Neural cell (in vitro differentiated cells): ENCODE measurements at regions not wholly inside any gene's neighbourhood (a gene's known extent, or its start where the extent isn't known, plus 50 kb on each side); places are given as distances from the start of the nearest gene placed in this dataset.

Experiments used
- H2AFZ ChIP-seq: fragments of 200-600, 300-800 bp; sonication (generic), shearing (Covaris generic); 2 replicates; pipeline ENCODE4 v1.6.0; 2014; ENCODE audit warnings: low read depth, mild to moderate bottlenecking, antibody characterized with exemption, low read length, moderate library complexity
- H3F3A ChIP-seq: fragments of 200-600 bp; shearing (Covaris generic); 2 replicates; pipeline ENCODE4 v1.6.1; 2016; ENCODE audit warnings: mild to moderate bottlenecking, moderate library complexity, mixed read lengths, antibody characterized with exemption, low read length; ENCODE audit not compliant: insufficient read depth, poor library complexity, severe bottlenecking
- H3K27ac ChIP-seq: fragments of 200-600, 300-800 bp; sonication (generic), shearing (Covaris generic); 2 replicates; pipeline ENCODE4 v1.5.1; 2014; ENCODE audit warnings: mild to moderate bottlenecking, low read length, moderate library complexity
- H3K27me3 ChIP-seq: fragments of 300-800, 200-600 bp; sonication (generic), shearing (Covaris generic); 2 replicates; pipeline ENCODE4 v1.6.0; 2014; ENCODE audit warnings: mild to moderate bottlenecking, low read depth, low read length, moderate library complexity; ENCODE audit not compliant: insufficient read depth
- H3K36me3 ChIP-seq: fragments of 300-800, 200-600 bp; sonication (generic), shearing (Covaris generic); 2 replicates; pipeline ENCODE4 v1.5.1; 2014; ENCODE audit warnings: mild to moderate bottlenecking, antibody characterized with exemption, low read length, moderate library complexity; ENCODE audit not compliant: insufficient read depth
- H3K4me2 ChIP-seq: fragments of 300-800, 200-600 bp; sonication (generic), shearing (Covaris generic); 2 replicates; pipeline ENCODE4 v1.6.0; 2014; ENCODE audit warnings: mild to moderate bottlenecking, low read length
- H3K4me3 ChIP-seq: fragments of 300-800, 200-600 bp; sonication (generic), shearing (Covaris generic); 2 replicates; pipeline ENCODE4 v1.5.1; 2014; ENCODE audit warnings: mild to moderate bottlenecking, low read length, moderate library complexity
- H3K79me2 ChIP-seq: fragments of 200-600 bp; shearing (Covaris generic); replicated peaks from 2 replicates; pipeline ENCODE4 v1.6.0; 2014; ENCODE audit warnings: mild to moderate bottlenecking, low read length, moderate library complexity; ENCODE audit not compliant: insufficient read depth
- H3K9ac ChIP-seq: fragments of 300-800, 200-600 bp; sonication (generic), shearing (Covaris generic); 2 replicates; pipeline ENCODE4 v1.6.1; 2016; ENCODE audit warnings: mild to moderate bottlenecking, low read length, mixed read lengths
- H3K9me2 ChIP-seq: fragments of 200-600 bp; shearing (Covaris generic); 2 replicates; pipeline ENCODE4 v1.6.1; 2016; ENCODE audit warnings: mild to moderate bottlenecking, low read length, mixed read lengths; ENCODE audit not compliant: insufficient read depth
- H3K9me3 ChIP-seq: fragments of 200-600, 300-800 bp; sonication (generic), shearing (Covaris generic); 2 replicates; pipeline ENCODE4 v1.6.1; 2016; ENCODE audit warnings: mild to moderate bottlenecking, mixed run types, low read length, moderate library complexity, mixed read lengths
- H4K20me1 ChIP-seq: fragments of 200-600 bp; shearing (Covaris generic); 2 replicates; pipeline ENCODE4 v1.6.1; 2016; ENCODE audit warnings: mild to moderate bottlenecking, mixed run types; ENCODE audit not compliant: insufficient read depth
- EP300 ChIP-seq: fragments of 450-650 bp; conservative IDR thresholded peaks from 2 replicates; pipeline ENCODE4 v1.6.1; 2014; ENCODE audit warnings: antibody characterized with exemption, mild to moderate bottlenecking, moderate library complexity; ENCODE audit not compliant: poor library complexity, severe bottlenecking
- EZH2 ChIP-seq: fragments of 200-600, 300-800 bp; shearing (Covaris generic), sonication (generic); IDR thresholded peaks from 2 replicates; pipeline ENCODE4 v1.6.1; 2014; ENCODE audit warnings: antibody characterized with exemption, low read length, borderline replicate concordance, mild to moderate bottlenecking; ENCODE audit not compliant: insufficient read depth, poor library complexity, severe bottlenecking
- MXI1 ChIP-seq: fragments of 450-650 bp; conservative IDR thresholded peaks from 2 replicates; pipeline ENCODE4 v1.6.1; 2014; ENCODE audit warnings: antibody characterized with exemption, mild to moderate bottlenecking; ENCODE audit not compliant: poor library complexity, severe bottlenecking
- POLR2AphosphoS5 ChIP-seq: IDR thresholded peaks from 2 replicates; pipeline ENCODE4 v1.6.1; 2012
- RAD21 ChIP-seq: fragments of 450-650 bp; conservative IDR thresholded peaks from 2 replicates; pipeline ENCODE4 v1.6.1; 2014; ENCODE audit warnings: antibody characterized with exemption, mild to moderate bottlenecking, moderate library complexity
- REST ChIP-seq: IDR thresholded peaks from 2 replicates; pipeline ENCODE4 v1.6.1; 2012; ENCODE audit warnings: borderline replicate concordance
- TAF1 ChIP-seq: IDR thresholded peaks from 2 replicates; pipeline ENCODE4 v1.6.1; 2012; ENCODE audit warnings: low read depth

DNA sequence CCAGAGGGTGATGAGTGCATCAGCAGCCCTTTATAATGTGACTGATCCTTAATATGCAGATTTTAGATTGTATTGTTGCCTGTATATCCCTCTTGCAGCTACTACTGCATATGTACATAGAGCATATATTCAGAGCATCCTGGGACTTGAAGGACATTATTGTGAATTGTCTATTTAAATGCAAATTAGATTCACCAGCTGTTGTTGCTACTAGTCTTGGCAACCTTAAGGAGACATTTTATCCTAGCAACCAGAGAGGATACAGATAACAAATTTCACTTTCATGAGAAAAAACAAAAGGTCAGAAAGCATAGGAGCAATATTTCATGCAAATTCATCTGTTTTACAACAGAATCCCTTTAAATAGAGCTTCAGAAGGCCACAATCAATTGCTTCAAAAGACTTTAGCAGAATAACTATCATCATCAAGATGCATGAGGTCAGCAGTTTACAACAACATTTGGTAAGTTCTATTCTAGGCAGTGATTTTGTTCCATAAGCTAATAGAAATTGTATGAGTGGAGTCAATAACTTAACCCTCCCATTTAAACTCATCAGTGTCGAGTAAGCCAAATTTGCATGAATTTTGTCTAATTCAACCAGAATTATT, 148.6 kb downstream of the GC start:
- Histone ChIP-seq H3K36me3 (no peaks in the 10 kb centered on the region), H3K9ac (no peak overlapping the region), H3K9me2 (no peaks in the 10 kb centered on the region), H2AFZ (no peak overlapping the region), H3K4me2 (no peak overlapping the region), H4K20me1 (no peaks in the 10 kb centered on the region), H3K79me2 (no peaks in the 10 kb centered on the region), H3F3A (no peaks in the 10 kb centered on the region), H3K27me3 (no peaks in the 10 kb centered on the region), H3K27ac (peak overlapping the region; percentile 52), H3K9me3 (no peaks in the 10 kb centered on the region), H3K4me3 (peak overlapping the region; percentile 9)
- TF ChIP-seq RAD21 (no peak), POLR2AphosphoS5 (no peak), EP300 (peak; percentile 51), REST (no peak), MXI1 (no peak), TAF1 (no peak)

DNA sequence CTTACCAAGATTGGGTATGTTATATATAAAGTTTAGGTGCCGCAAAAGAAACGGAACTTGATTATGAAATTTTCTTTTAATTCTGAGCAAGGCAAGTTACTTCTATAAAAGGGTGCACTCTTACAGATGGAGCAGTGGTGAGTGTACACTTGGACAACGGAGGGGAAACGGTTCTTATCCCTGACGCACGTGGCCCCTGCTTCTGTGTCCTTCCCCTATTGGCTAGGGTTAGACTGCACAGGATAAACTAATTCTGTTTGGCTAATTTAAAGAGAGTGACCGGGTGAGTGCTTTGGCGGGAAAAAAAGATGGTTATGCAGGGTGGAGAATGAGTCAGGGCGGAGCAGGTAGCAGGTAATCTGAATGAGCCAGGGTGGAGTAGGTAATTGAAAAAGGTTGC, 149.5 kb downstream of the GC start:
- H3K4me3 ChIP-seq: no peak overlapping the region
- H3K27ac ChIP-seq: peak overlapping the region; percentile 52
- H2AFZ ChIP-seq: no peak overlapping the region
- H3K9me2 ChIP-seq: no peaks in the 10 kb centered on the region
- H3K27me3 ChIP-seq: no peaks in the 10 kb centered on the region
- H3K9ac ChIP-seq: no peak overlapping the region
- H3K36me3 ChIP-seq: no peaks in the 10 kb centered on the region
- no peak for TF ChIP-seq EP300
- no peak for TF ChIP-seq TAF1
- TF ChIP-seq RAD21: no peak
- TF ChIP-seq EZH2: no peak
- no peak for TF ChIP-seq MXI1
- H3K9me3 ChIP-seq: no peaks in the 10 kb centered on the region
- H3K4me2 ChIP-seq: no peak overlapping the region
- H4K20me1 ChIP-seq: no peaks in the 10 kb centered on the region
- no peaks in the 10 kb centered on the region for H3F3A ChIP-seq
- H3K79me2 ChIP-seq: no peaks in the 10 kb centered on the region

- Histone ChIP-seq H3F3A (no peaks in the 10 kb centered on the region), H3K36me3 (no peaks in the 10 kb centered on the region), H3K4me3 (no peak overlapping the region), H3K79me2 (no peaks in the 10 kb centered on the region), H3K9me3 (no peaks in the 10 kb centered on the region), H3K4me2 (no peak overlapping the region), H3K9ac (no peak overlapping the region), H4K20me1 (no peaks in the 10 kb centered on the region), H3K27me3 (no peaks in the 10 kb centered on the region), H2AFZ (no peak overlapping the region), H3K27ac (no peak overlapping the region), H3K9me2 (no peaks in the 10 kb centered on the region)
- TF ChIP-seq EP300: no peak
- no peak for TF ChIP-seq EZH2
Measured at GRCh38 chr4:71630803-71631202, 153.1 kb downstream of the GC start.
